B cell (primary cell): ENCODE measurements at regions not wholly inside any gene's neighbourhood (a gene's known extent, or its start where the extent isn't known, plus 50 kb on each side); places are given as distances from the start of the nearest gene placed in this dataset.

Source experiments
- ATAC-seq: fragments of 200-7000 bp; cut with Tn5 transposase; one replicate; pipeline ENCODE4 v1.10.0; 2021; ENCODE audit warnings: low read depth, mild to moderate bottlenecking, moderate number of reproducible peaks, moderate library complexity
- CTCF ChIA-PET: fragments of 350-600 bp; sonication (Branson Sonifier 250); formaldehyde crosslinking; loops from one replicate; lab custom pipeline; 2021; ENCODE audit warnings: antibody characterized with exemption, inconsistent platforms; lab: Charles Lee
- POLR2A ChIA-PET: fragments of 350-600 bp; sonication (Branson Sonifier 250); formaldehyde crosslinking; loops from one replicate; lab custom pipeline; 2021; ENCODE audit warnings: antibody characterized with exemption; lab: Charles Lee
- DNase-seq: peaks from one replicate; pipeline ENCODE4 v3.0.0; 2013
- H2AFZ ChIP-seq: 2 replicates; pipeline ENCODE4 v1.6.1; 2012; ENCODE audit warnings: mild to moderate bottlenecking, low read depth, low read length; ENCODE audit not compliant: insufficient read depth, poor library complexity, severe bottlenecking
- H3K27ac ChIP-seq, 2 donors: 1 replicate in 1 of 2; 2 replicates in 1 of 2; pipeline ENCODE4 v1.5.1; 2012 to 2013; ENCODE audit warnings: low read length in 2 of 2, mild to moderate bottlenecking in 2 of 2, moderate library complexity in 1 of 2
- H3K27me3 ChIP-seq, 4 experiments: fragments of 200-600 bp in 1 of 4; sonication (generic) in 1 of 4; replicated peaks in 1 of 4; 1 replicate in 2 of 4; 2 replicates in 2 of 4; pipeline versions ENCODE4 v1.6.1 to v1.7.0; 2013 to 2016; ENCODE audit warnings: low read length in 3 of 4, mild to moderate bottlenecking in 2 of 4, mixed read lengths in 1 of 4, moderate library complexity in 1 of 4; ENCODE audit not compliant: insufficient read depth in 4 of 4, control insufficient read depth in 3 of 4; ENCODE audit errors: control extremely low read depth in 1 of 4
- H3K36me3 ChIP-seq, 2 experiments: replicated peaks in 1 of 2; 1 replicate in 1 of 2; 2 replicates in 1 of 2; pipeline versions ENCODE4 v1.6.1 to v1.7.1; 2013; ENCODE audit warnings: low read length in 1 of 2; ENCODE audit not compliant: insufficient read depth in 2 of 2, control insufficient read depth in 1 of 2; ENCODE audit errors: control extremely low read depth in 1 of 2, extremely low read depth in 1 of 2
- H3K4me1 ChIP-seq, 2 donors: fragments of 200-600 bp in 1 of 2; sonication (generic) in 1 of 2; 1 replicate in 1 of 2; 2 replicates in 1 of 2; pipeline versions ENCODE4 v1.5.1 to v1.6.1; 2013 to 2017; ENCODE audit warnings: low read length in 2 of 2; ENCODE audit not compliant: control insufficient read depth in 2 of 2, insufficient read depth in 2 of 2
- H3K4me2 ChIP-seq: replicated peaks from 2 replicates; pipeline ENCODE3; 2012; ENCODE audit warnings: mild to moderate bottlenecking, low read depth, low read length; ENCODE audit not compliant: poor library complexity, severe bottlenecking
- H3K4me3 ChIP-seq, 5 experiments: fragments of 200-600 bp in 1 of 5; sonication (generic) in 1 of 5; 1 replicate in 3 of 5; 2 replicates in 2 of 5; pipeline versions ENCODE4 v1.5.1 to v1.7.0; 2011 to 2016; ENCODE audit warnings: low read length in 4 of 5, mild to moderate bottlenecking in 4 of 5, low read depth in 2 of 5, control low read depth in 1 of 5, moderate library complexity in 1 of 5; ENCODE audit not compliant: insufficient read depth in 1 of 5; ENCODE audit errors: control extremely low read depth in 1 of 5, extremely low read depth in 1 of 5
- H3K79me2 ChIP-seq: fragments of 200-600 bp; sonication (generic); one replicate; pipeline ENCODE4 v1.6.0; 2016; ENCODE audit warnings: low read length; ENCODE audit not compliant: control insufficient read depth, insufficient read depth
- H3K9ac ChIP-seq: fragments of 200-600 bp; sonication (generic); 2 replicates; pipeline ENCODE4 v1.6.1; 2017; ENCODE audit warnings: mild to moderate bottlenecking, low read length, moderate library complexity
- H3K9me3 ChIP-seq, 3 donors: one replicate each; pipeline versions ENCODE4 v1.6.1 to v1.7.1; 2013; ENCODE audit warnings: low read length in 2 of 3; ENCODE audit not compliant: control insufficient read depth in 2 of 3, insufficient read depth in 1 of 3; ENCODE audit errors: control extremely low read depth in 1 of 3
- H4K20me1 ChIP-seq: 2 replicates; pipeline ENCODE4 v1.6.0; 2012; ENCODE audit warnings: mild to moderate bottlenecking, low read length; ENCODE audit not compliant: insufficient read depth, control insufficient read depth, poor library complexity, severe bottlenecking
- H3K27ac Mint-ChIP-seq: one replicate; pipeline ENCODE4 v1.8.0; 2021; ENCODE audit warnings: mixed read lengths
- H3K27me3 Mint-ChIP-seq: one replicate; pipeline ENCODE4 v1.8.0; 2021; ENCODE audit warnings: mixed read lengths
- H3K4me1 Mint-ChIP-seq: one replicate; pipeline ENCODE4 v1.8.0; 2021; ENCODE audit warnings: mixed read lengths
- H3K4me3 Mint-ChIP-seq: one replicate; pipeline ENCODE4 v1.8.0; 2021; ENCODE audit warnings: mixed read lengths
- H3K9me3 Mint-ChIP-seq: one replicate; pipeline ENCODE4 v1.8.0; 2022; ENCODE audit warnings: mixed read lengths; ENCODE audit not compliant: insufficient read depth
- EZH2 ChIP-seq: IDR thresholded peaks from 2 replicates; pipeline ENCODE4 v1.6.1; 2012; ENCODE audit warnings: borderline replicate concordance, low read depth, mild to moderate bottlenecking, moderate library complexity, low read length; ENCODE audit not compliant: insufficient read depth, poor library complexity, severe bottlenecking
- WGBS: methylation state at CpG from one replicate; pipeline ENCODE4 v1.1.5; 2013; ENCODE audit warnings: missing lambda C conversion rate; ENCODE audit not compliant: insufficient coverage; 5-methylcytosine and 5-hydroxymethylcytosine counted together
- intact Hi-C: fragments of 100-400 bp; cut with micrococcal nuclease; formaldehyde crosslinking; loops from one replicate; pipeline ENCODE4 v1.10.0; 2022
- TF ChIP-seq, protein P1 (sequence below): fragments of 200-600 bp; IDR thresholded peaks from one replicate; pipeline ENCODE4 v1.8.0; 2022; ENCODE audit warnings: antibody characterized with exemption, mild to moderate bottlenecking

GRCh38 chr2:175742367-175742766 is 259.7 kb downstream of the LNPK start:
- H3K9me3 Mint-ChIP-seq: no peaks in the 10 kb centered on the region

DNA sequence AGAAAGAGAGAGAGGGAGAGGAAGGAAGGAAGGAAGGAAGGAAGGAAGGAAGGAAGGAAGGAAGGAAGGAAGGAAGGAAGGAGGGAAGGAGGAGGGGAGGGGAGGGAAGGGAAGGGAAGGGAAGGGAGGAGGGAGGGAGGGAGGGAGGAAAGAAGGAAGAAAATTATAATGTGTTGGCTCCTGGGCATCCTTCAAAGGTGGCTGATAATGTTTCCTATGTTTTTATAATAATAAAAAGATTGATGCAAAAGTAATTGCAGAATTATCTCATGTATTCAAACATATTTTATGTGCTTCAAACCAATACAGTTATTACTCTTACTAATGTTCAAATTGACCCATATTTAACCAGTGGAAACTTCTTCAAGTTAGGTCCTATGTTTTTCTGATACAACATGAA is 260.9 kb downstream of the LNPK start:
- H4K20me1 ChIP-seq: no peaks in the 10 kb centered on the region
- H3K9ac ChIP-seq: no peak overlapping the region
- POLR2A ChIA-PET: no interaction called here
- no peak overlapping the region for H3K27ac Mint-ChIP-seq
- no peaks in the 10 kb centered on the region for H3K36me3 ChIP-seq
- no peaks in the 10 kb centered on the region for H3K9me3 ChIP-seq
- H2AFZ ChIP-seq: no peak overlapping the region
- no peaks in the 10 kb centered on the region for H3K4me1 Mint-ChIP-seq
- H3K4me1 ChIP-seq: no peaks in the 10 kb centered on the region
- H3K27me3 Mint-ChIP-seq: peaks cover 8% of the 10 kb centered on the region
- H3K4me3 Mint-ChIP-seq: no peak overlapping the region
- no peak for ATAC-seq
- TF ChIP-seq, protein P1, sequence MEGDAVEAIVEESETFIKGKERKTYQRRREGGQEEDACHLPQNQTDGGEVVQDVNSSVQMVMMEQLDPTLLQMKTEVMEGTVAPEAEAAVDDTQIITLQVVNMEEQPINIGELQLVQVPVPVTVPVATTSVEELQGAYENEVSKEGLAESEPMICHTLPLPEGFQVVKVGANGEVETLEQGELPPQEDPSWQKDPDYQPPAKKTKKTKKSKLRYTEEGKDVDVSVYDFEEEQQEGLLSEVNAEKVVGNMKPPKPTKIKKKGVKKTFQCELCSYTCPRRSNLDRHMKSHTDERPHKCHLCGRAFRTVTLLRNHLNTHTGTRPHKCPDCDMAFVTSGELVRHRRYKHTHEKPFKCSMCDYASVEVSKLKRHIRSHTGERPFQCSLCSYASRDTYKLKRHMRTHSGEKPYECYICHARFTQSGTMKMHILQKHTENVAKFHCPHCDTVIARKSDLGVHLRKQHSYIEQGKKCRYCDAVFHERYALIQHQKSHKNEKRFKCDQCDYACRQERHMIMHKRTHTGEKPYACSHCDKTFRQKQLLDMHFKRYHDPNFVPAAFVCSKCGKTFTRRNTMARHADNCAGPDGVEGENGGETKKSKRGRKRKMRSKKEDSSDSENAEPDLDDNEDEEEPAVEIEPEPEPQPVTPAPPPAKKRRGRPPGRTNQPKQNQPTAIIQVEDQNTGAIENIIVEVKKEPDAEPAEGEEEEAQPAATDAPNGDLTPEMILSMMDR: no peak
- TF ChIP-seq EZH2: no peak
- H3K27ac ChIP-seq: no peak overlapping the region
- H3K9me3 Mint-ChIP-seq: no peaks in the 10 kb centered on the region
- H3K4me2 ChIP-seq: no peak overlapping the region
- DNase-seq: no peak
- no peak overlapping the region for H3K4me3 ChIP-seq
- CTCF ChIA-PET: no interaction called here
- no peaks in the 10 kb centered on the region for H3K79me2 ChIP-seq
- intact Hi-C loops: no loop called here
- H3K27me3 ChIP-seq: no peaks in the 10 kb centered on the region

More at GRCh38 chr2:175742367-175742766, 259.7 kb downstream of the LNPK start:
- TF ChIP-seq, protein P1: no peak
- no peak for TF ChIP-seq EZH2
- ATAC-seq (no peak), DNase-seq (no peak)
- Mint-ChIP-seq H3K27me3 (peaks cover 8% of the 10 kb centered on the region), H3K4me1 (no peaks in the 10 kb centered on the region), H3K27ac (no peak overlapping the region), H3K4me3 (no peak overlapping the region)
- Histone ChIP-seq H3K9ac (no peak overlapping the region), H3K9me3 (no peaks in the 10 kb centered on the region), H3K79me2 (no peaks in the 10 kb centered on the region), H3K4me1 (no peaks in the 10 kb centered on the region), H3K27me3 (no peaks in the 10 kb centered on the region), H3K4me2 (no peak overlapping the region), H3K27ac (no peak overlapping the region), H4K20me1 (no peaks in the 10 kb centered on the region), H2AFZ (no peak overlapping the region), H3K4me3 (no peak overlapping the region), H3K36me3 (no peaks in the 10 kb centered on the region)
- POLR2A ChIA-PET: no interaction called here
- intact Hi-C loops: no loop called here
- WGBS: 80% methylated on average over 2 of the region's 3 CpGs
- CTCF ChIA-PET: no interaction called here
